ENCODE measurements at regions not wholly inside any gene's neighbourhood (a gene's known extent, or its start where the extent isn't known, plus 50 kb on each side); places are given as distances from the start of the nearest gene placed in this dataset.

- DNase-seq (ENCODE audit: low read depth in 3 of 3), result no peak
Observed at GRCh38 chr14:97506626-97507025, 709.4 kb downstream of the VRK1 start.

- no peak for DNase-seq (ENCODE audit: low read depth in 3 of 3)
Observed at GRCh38 chr14:97513891-97514290, 716.7 kb downstream of the VRK1 start.

- DNase-seq (ENCODE audit: low read depth in 3 of 3), result no peak
Observed at GRCh38 chr14:97517566-97518234, 720.5 kb downstream of the VRK1 start.

- DNase-seq (ENCODE audit: low read depth in 3 of 3), result no peak
Observed at GRCh38 chr14:97523936-97524335, 726.8 kb downstream of the VRK1 start.

GRCh38 chr14:97524589-97525319 is 727.6 kb downstream of the VRK1 start:
- no peak for DNase-seq (ENCODE audit: low read depth in 3 of 3)

GRCh38 chr14:97527993-97528392 is 730.8 kb downstream of the VRK1 start:
- no peak for DNase-seq (ENCODE audit: low read depth in 3 of 3)

GRCh38 chr14:97532052-97532451 is 734.9 kb downstream of the VRK1 start:
- DNase-seq (ENCODE audit: low read depth in 3 of 3), result no peak

- DNase-seq (ENCODE audit: low read depth in 3 of 3), result no peak
Observed at GRCh38 chr14:97536421-97536820, 739.2 kb downstream of the VRK1 start.

GRCh38 chr14:97538749-97539410 is 741.7 kb downstream of the VRK1 start:
- no peak for DNase-seq (ENCODE audit: low read depth in 3 of 3)

- no peak for DNase-seq (ENCODE audit: low read depth in 3 of 3)
Observed at GRCh38 chr14:97539411-97539795, 742.2 kb downstream of the VRK1 start.

GRCh38 chr14:97539884-97540283 is 742.7 kb downstream of the VRK1 start:
- DNase-seq (ENCODE audit: low read depth in 3 of 3), result no peak

- no peak for DNase-seq (ENCODE audit: low read depth in 3 of 3)
Observed at GRCh38 chr14:97543221-97543620, 746.0 kb downstream of the VRK1 start.

GRCh38 chr14:97543816-97544215 is 746.6 kb downstream of the VRK1 start:
- no peak for DNase-seq (ENCODE audit: low read depth in 3 of 3)

GRCh38 chr14:97544571-97544970 is 747.4 kb downstream of the VRK1 start:
- no peak for DNase-seq (ENCODE audit: low read depth in 3 of 3)

GRCh38 chr14:97546491-97547230 is 749.5 kb downstream of the VRK1 start:
- DNase-seq (ENCODE audit: low read depth in 3 of 3), result no peak

- DNase-seq (ENCODE audit: low read depth in 3 of 3), result no peak
Observed at GRCh38 chr14:97550463-97550862, 753.3 kb downstream of the VRK1 start.

GRCh38 chr14:97554597-97554996 is 757.4 kb downstream of the VRK1 start:
- DNase-seq (ENCODE audit: low read depth in 3 of 3), result no peak

- DNase-seq (ENCODE audit: low read depth in 3 of 3), result no peak
Observed at GRCh38 chr14:97564334-97564733, 767.2 kb downstream of the VRK1 start.

- no peak for DNase-seq (ENCODE audit: low read depth in 3 of 3)
Observed at GRCh38 chr14:97571201-97571600, 774.0 kb downstream of the VRK1 start.

GRCh38 chr14:97571866-97572555 is 774.8 kb downstream of the VRK1 start:
- no peak for DNase-seq (ENCODE audit: low read depth in 3 of 3)

- no peak for DNase-seq (ENCODE audit: low read depth in 3 of 3)
Observed at GRCh38 chr14:97572583-97573458, 775.6 kb downstream of the VRK1 start.

All from stimulated activated CD4-positive, alpha-beta T cell treated with anti-CD3 and anti-CD28 coated beads, TNF-alpha, amount 100 ng/mL, for 24 hours (primary cell).